ENCODE measurements at regions not wholly inside any gene's neighbourhood (a gene's known extent, or its start where the extent isn't known, plus 50 kb on each side); places are given as distances from the start of the nearest gene placed in this dataset.
"Not testable (repeated sequence)": the region's sequence is repeated elsewhere in the genome, so short reads cannot be mapped to it uniquely, and the experiment has no call there.

DNA sequence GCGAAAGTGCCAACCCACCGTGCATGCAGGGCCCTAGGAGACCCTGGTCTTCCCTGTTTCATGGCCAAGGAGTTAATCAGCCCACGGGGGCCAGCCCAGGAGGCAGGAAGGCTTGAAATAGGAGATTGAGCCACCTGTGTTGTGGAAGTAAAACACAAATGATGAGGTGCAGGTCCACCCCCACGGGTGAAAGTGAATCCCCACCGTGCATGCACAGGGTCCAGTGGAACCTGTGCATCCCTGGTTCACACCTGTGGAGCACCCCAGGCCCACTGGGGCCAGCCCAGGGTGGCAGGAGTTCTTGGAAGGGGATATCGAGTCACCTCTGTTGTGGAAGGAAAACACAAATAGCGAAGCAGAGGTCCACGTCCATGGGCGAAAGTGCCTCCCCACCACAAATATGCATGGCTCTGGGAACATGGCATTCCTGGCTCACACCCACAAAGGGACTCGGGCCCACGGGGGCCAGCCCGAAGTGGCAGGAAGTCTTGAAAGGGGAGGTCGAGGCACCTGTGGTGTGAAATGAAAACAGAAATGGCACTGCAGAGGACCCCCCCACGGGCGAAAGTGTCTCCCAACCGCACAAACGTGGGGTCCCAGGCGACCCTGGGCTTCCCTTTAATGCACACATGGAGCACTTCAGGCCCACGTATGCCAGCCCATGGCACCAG, 381.5 kb downstream of the ALG10 start:
- Histone ChIP-seq H3K4me1 (ENCODE audit: control insufficient read depth in 3 of 3, insufficient read depth in 2 of 3, low read depth in 1 of 3, low read length in 2 of 3) (no peaks in the 10 kb centered on the region), H3K4me3 (ENCODE audit: low read depth in 1 of 3, low read length in 3 of 3) (no peak overlapping the region), H3K36me3 (ENCODE audit: control insufficient read depth in 3 of 3, insufficient read depth in 2 of 3, low read depth in 1 of 3, low read length in 3 of 3) (no peaks in the 10 kb centered on the region), H3K9me3 (ENCODE audit: control insufficient read depth in 2 of 2, insufficient read depth in 1 of 2, low read depth in 1 of 2, low read length in 1 of 2) (peaks cover 12 to 80% of the 10 kb centered on the region in 2 donors), H3K27me3 (ENCODE audit: control insufficient read depth in 3 of 3, insufficient read depth in 3 of 3, low read length in 3 of 3) (no peaks in the 10 kb centered on the region), H3K27ac (ENCODE audit: low read depth in 1 of 3, low read length in 2 of 3) (no peak overlapping the region)
- DNase-seq (no peak), FAIRE-seq (no peak)
- WGBS, 3 donors: 60 to 62% (median 61%) methylated on average over 19 of the region's 19 CpGs

DNA sequence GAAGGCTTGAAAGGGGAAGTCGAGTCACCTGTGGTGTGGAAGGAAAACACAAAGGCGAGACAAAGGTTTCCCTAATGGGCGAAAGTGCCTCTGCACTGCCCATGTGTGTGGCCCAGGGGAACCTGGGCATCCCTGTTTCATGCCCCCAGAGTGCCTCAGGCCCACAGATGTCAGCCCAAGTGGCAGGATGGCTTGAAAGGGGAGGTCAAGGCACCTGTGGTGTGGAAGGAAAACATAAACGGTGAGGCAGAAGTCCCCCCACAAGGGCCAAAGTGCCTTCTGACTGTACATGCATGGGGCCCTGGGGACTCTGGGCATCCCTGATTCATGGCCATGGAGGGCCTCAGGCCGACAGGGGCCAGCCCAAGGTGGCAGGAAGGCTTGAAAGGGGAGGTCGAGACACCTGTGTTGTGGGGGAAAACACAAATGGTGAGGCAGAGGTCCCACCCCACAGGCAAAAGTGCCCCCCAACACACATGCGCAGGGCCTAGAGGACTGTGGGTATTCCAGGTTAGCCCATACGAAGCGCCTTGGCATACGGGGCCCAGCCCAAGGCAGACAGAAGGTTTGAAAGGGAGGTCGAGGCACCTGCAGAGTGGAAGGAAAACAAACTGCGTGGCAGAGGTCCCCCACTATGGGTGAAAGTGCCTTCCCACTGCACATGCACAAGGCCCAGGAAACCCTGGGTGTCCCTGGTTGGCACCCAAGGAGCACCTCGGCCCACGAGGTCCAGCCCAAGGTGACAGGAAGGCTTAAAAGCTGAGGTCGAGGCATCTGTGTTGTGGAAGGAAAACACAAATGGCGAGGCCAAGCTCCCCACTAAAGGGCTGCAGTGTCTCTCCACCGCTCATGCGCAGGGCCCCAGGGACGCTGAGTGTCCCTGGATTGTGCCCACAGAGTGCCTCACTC, 382.3 kb downstream of the ALG10 start:
- 64 to 71% (median 71%) methylated on average over 19 of the region's 19 CpGs for WGBS, 3 donors

DNA sequence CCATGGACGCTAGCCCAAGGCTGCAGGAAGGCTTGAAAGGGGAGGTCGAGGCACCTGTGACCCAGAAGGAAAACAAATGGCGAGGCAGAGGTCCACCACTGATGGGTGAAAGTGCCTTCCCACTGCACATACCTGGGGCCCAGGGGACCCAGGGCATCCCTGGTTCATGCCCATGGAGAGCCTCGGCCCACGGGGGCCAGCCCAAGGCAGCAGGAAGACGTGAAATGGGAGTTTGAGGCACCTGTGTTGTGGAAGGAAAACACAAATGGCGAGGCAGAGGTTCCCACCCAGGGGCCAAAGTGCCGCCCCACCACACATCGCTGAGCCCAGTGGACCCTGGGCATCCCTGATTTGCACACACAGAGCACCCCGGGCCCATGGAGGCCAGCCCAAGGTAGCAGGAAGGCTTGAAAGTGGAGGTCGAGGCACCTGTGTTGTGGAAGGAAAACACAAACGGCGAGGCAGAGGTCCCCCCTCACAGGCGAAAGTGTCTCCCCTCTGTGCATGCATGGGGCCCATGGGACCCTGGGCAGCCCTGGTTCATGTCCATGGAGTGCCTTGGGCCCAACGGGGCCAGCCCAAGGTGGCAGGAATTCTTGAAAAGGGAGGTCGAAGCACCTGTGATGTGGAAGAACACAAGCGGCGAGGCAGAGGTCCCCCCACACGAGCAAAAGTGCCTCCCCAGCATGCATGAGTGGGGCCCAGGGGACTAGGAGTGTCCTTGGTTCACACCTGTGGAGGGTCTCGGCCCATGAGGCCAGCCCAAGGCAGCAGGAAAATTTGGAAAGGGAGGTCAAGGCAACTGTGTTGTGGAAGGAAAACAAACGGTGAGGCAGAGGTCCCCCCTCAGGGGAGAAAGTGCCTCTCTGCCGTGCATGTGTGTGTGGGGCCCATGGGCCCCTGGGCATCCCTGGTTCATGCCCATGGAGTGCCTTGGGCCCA, 383.3 kb downstream of the ALG10 start:
- H3K27ac ChIP-seq (ENCODE audit: low read depth in 1 of 3, low read length in 2 of 3): no peak overlapping the region
- FAIRE-seq: no peak
- peaks cover 12 to 63% of the 10 kb centered on the region in 2 donors for H3K9me3 ChIP-seq (ENCODE audit: control insufficient read depth in 2 of 2, insufficient read depth in 1 of 2, low read depth in 1 of 2, low read length in 1 of 2)
- 67 to 72% (median 71%) methylated on average over 22 of the region's 22 CpGs for WGBS, 3 donors
- no peaks in the 10 kb centered on the region for H3K4me1 ChIP-seq (ENCODE audit: control insufficient read depth in 3 of 3, insufficient read depth in 2 of 3, low read depth in 1 of 3, low read length in 2 of 3)
- no peak for DNase-seq
- no peaks in the 10 kb centered on the region for H3K27me3 ChIP-seq (ENCODE audit: control insufficient read depth in 3 of 3, insufficient read depth in 3 of 3, low read length in 3 of 3)
- H3K36me3 ChIP-seq (ENCODE audit: control insufficient read depth in 3 of 3, insufficient read depth in 2 of 3, low read depth in 1 of 3, low read length in 3 of 3): no peaks in the 10 kb centered on the region
- no peak overlapping the region for H3K4me3 ChIP-seq (ENCODE audit: low read depth in 1 of 3, low read length in 3 of 3)

More for the DNA sequence above, 382.3 kb downstream of the ALG10 start:
- Histone ChIP-seq H3K27me3 (ENCODE audit: control insufficient read depth in 3 of 3, insufficient read depth in 3 of 3, low read length in 3 of 3) (no peaks in the 10 kb centered on the region), H3K36me3 (ENCODE audit: control insufficient read depth in 3 of 3, insufficient read depth in 2 of 3, low read depth in 1 of 3, low read length in 3 of 3) (no peaks in the 10 kb centered on the region), H3K4me1 (ENCODE audit: control insufficient read depth in 3 of 3, insufficient read depth in 2 of 3, low read depth in 1 of 3, low read length in 2 of 3) (no peaks in the 10 kb centered on the region), H3K4me3 (ENCODE audit: low read depth in 1 of 3, low read length in 3 of 3) (no peak overlapping the region), H3K9me3 (ENCODE audit: control insufficient read depth in 2 of 2, insufficient read depth in 1 of 2, low read depth in 1 of 2, low read length in 1 of 2) (peaks cover 12 to 72% of the 10 kb centered on the region in 2 donors), H3K27ac (ENCODE audit: low read depth in 1 of 3, low read length in 2 of 3) (no peak overlapping the region)
- no peak for FAIRE-seq
- no peak for DNase-seq

DNA sequence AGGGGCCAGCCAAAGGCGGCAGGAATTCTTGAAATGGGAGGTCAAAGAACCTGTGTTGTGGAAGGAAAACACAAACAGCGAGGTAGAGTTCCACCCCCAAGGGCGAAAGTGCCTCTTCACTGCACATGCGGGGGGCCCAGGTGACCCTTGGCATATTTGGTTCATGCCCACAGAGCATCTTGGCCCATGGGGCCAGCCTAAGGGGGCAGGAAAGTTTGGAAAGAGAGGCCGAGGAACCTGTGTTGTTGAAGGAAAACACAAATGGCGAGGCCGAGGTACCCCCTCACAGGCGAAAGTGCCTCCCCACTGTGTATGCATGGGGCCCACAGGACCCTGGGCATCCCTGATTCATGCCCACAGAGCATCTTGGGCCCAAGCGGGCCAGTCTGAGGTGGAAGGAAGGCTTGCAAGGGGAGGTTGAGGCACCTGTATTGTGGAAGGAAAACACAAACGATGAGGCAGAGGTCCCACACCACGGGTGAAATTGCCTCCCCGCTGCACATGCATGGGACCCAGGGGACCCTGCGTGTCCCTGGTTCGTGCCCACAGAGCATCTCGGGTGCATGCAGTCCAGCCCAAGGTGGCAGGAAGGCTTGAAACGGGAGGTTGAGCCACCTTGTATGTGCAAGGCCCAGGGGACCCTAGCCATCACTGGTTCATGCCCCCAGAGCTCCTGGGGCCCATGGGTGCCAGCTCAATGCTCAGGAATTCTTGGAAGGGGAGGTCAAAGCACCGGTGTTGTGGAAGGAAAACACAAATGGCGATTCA, 384.1 kb downstream of the ALG10 start:
- WGBS, 3 donors: 73 to 84% (median 75%) methylated on average over 18 of the region's 18 CpGs
- H3K36me3 ChIP-seq (ENCODE audit: control insufficient read depth in 3 of 3, insufficient read depth in 2 of 3, low read depth in 1 of 3, low read length in 3 of 3): no peaks in the 10 kb centered on the region
- H3K9me3 ChIP-seq (ENCODE audit: control insufficient read depth in 2 of 2, insufficient read depth in 1 of 2, low read depth in 1 of 2, low read length in 1 of 2): peaks cover 12 to 54% of the 10 kb centered on the region in 2 donors
- DNase-seq: no peak
- H3K27me3 ChIP-seq (ENCODE audit: control insufficient read depth in 3 of 3, insufficient read depth in 3 of 3, low read length in 3 of 3): no peaks in the 10 kb centered on the region
- H3K27ac ChIP-seq (ENCODE audit: low read depth in 1 of 3, low read length in 2 of 3): no peak overlapping the region
- H3K4me3 ChIP-seq (ENCODE audit: low read depth in 1 of 3, low read length in 3 of 3): no peak overlapping the region
- H3K4me1 ChIP-seq (ENCODE audit: control insufficient read depth in 3 of 3, insufficient read depth in 2 of 3, low read depth in 1 of 3, low read length in 2 of 3): no peaks in the 10 kb centered on the region
- FAIRE-seq: no peak

DNA sequence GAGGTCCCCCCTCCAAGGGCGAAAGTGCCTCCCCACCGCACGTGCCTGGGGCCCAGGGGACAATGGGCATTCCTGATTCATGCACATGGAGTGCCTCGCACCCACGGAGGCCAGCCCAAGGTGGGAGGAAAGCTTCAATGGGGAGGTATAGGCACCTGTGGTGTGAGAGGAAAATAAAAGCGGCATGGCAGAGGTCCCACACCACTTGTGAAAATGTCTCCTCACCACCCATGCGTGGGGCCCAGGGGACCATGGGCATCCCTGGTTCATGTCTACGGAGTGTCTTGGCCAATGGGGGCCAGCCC, 384.7 kb downstream of the ALG10 start:
- no peak for FAIRE-seq
- no peaks in the 10 kb centered on the region for H3K27me3 ChIP-seq (ENCODE audit: control insufficient read depth in 3 of 3, insufficient read depth in 3 of 3, low read length in 3 of 3)
- WGBS, 3 donors: 70 to 78% (median 72%) methylated on average over 8 of the region's 8 CpGs
- no peak for DNase-seq
- H3K36me3 ChIP-seq (ENCODE audit: control insufficient read depth in 3 of 3, insufficient read depth in 2 of 3, low read depth in 1 of 3, low read length in 3 of 3): no peaks in the 10 kb centered on the region
- H3K4me1 ChIP-seq (ENCODE audit: control insufficient read depth in 3 of 3, insufficient read depth in 2 of 3, low read depth in 1 of 3, low read length in 2 of 3): no peaks in the 10 kb centered on the region
- H3K9me3 ChIP-seq (ENCODE audit: control insufficient read depth in 2 of 2, insufficient read depth in 1 of 2, low read depth in 1 of 2, low read length in 1 of 2): peaks cover 9 to 49% of the 10 kb centered on the region in 2 donors
- no peak overlapping the region for H3K4me3 ChIP-seq (ENCODE audit: low read depth in 1 of 3, low read length in 3 of 3)
- no peak overlapping the region for H3K27ac ChIP-seq (ENCODE audit: low read depth in 1 of 3, low read length in 2 of 3)

DNA sequence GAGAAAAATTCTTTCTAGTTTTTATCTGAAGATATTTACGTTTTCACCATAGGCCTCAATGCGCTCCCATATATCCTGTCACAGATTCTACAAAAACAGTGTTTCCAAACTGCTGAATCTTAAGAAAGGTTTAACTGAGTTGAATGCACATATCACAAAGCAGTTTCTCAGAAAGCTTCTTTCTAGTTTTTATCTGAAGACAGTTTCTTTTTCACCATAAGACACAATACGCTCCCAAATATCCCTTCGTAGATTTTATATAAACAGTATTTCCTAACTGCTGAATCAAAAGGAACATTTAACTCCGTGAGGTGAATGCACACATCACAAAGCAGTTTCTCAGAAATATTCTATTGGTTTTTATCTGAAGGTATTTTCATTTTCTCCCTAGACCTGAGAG, 385.5 kb downstream of the ALG10 start:
- no peaks in the 10 kb centered on the region for H3K4me1 ChIP-seq (ENCODE audit: control insufficient read depth in 3 of 3, insufficient read depth in 2 of 3, low read depth in 1 of 3, low read length in 2 of 3)
- peaks cover 9 to 40% of the 10 kb centered on the region in 2 donors for H3K9me3 ChIP-seq (ENCODE audit: control insufficient read depth in 2 of 2, insufficient read depth in 1 of 2, low read depth in 1 of 2, low read length in 1 of 2)
- no peak for FAIRE-seq
- no peak for DNase-seq
- H3K36me3 ChIP-seq (ENCODE audit: control insufficient read depth in 3 of 3, insufficient read depth in 2 of 3, low read depth in 1 of 3, low read length in 3 of 3): no peaks in the 10 kb centered on the region
- 70 to 86% (median 81%) methylated on average over 5 of the region's 5 CpGs for WGBS, 3 donors
- H3K27ac ChIP-seq (ENCODE audit: low read depth in 1 of 3, low read length in 2 of 3): no peak overlapping the region
- H3K27me3 ChIP-seq (ENCODE audit: control insufficient read depth in 3 of 3, insufficient read depth in 3 of 3, low read length in 3 of 3): no peaks in the 10 kb centered on the region
- H3K4me3 ChIP-seq (ENCODE audit: low read depth in 1 of 3, low read length in 3 of 3): no peak overlapping the region

DNA sequence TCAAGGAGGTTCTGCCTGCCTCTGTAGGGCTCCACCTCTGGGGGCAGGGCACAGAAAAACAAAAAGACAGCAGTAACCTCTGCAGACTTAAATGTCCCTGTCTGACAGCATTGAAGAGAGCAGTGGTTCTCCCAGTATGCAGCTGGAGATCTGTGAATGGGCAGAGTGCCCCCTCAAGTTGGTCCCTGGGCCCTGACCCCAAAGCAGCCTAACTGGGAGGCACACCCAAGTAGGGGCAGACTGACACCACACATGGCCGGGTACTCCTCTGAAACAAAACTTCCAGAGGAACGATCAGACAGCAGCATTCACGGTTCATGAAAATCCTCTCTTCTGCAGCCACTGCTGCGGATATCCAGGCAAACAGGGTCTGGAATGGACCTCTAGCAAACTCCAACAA, 409.2 kb downstream of the ALG10 start:
- WGBS, 3 donors: 72 to 73% (median 72%) methylated on average over 4 of the region's 4 CpGs
- not testable (repeated sequence) for FAIRE-seq; H3K4me1 ChIP-seq (ENCODE audit: control insufficient read depth in 3 of 3, insufficient read depth in 2 of 3, low read depth in 1 of 3, low read length in 2 of 3); DNase-seq; H3K36me3 ChIP-seq (ENCODE audit: control insufficient read depth in 3 of 3, insufficient read depth in 2 of 3, low read depth in 1 of 3, low read length in 3 of 3); H3K27me3 ChIP-seq (ENCODE audit: control insufficient read depth in 3 of 3, insufficient read depth in 3 of 3, low read length in 3 of 3); H3K4me3 ChIP-seq (ENCODE audit: low read depth in 1 of 3, low read length in 3 of 3); H3K27ac ChIP-seq (ENCODE audit: low read depth in 1 of 3, low read length in 2 of 3)
- H3K9me3 ChIP-seq (ENCODE audit: control insufficient read depth in 2 of 2, insufficient read depth in 1 of 2, low read depth in 1 of 2, low read length in 1 of 2): peaks cover 0 to 10% of the 10 kb centered on the region in 2 donors
